ENCODE measurements at regions not wholly inside any gene's neighbourhood (a gene's known extent, or its start where the extent isn't known, plus 50 kb on each side); places are given as distances from the start of the nearest gene placed in this dataset.

- H3K9me3 Mint-ChIP-seq, result no peaks in the 10 kb centered on the region
- no peak overlapping the region for H3K4me3 Mint-ChIP-seq
- ATAC-seq (replicated peaks) (no peak), DNase-seq (no peak)
- no peak overlapping the region for H3K27ac Mint-ChIP-seq
- no peaks in the 10 kb centered on the region for H3K36me3 Mint-ChIP-seq (ENCODE audit: insufficient read depth)
- H3K27me3 Mint-ChIP-seq, result peaks cover 34 to 58% of the 10 kb centered on the region in 2 donors
- H3K4me1 Mint-ChIP-seq (ENCODE audit: low read depth in 2 of 2), result no peaks in the 10 kb centered on the region
Measured at GRCh38 chr2:30031184-30031583, 109.8 kb upstream of the ALK start.

- no peak overlapping the region for H3K27ac Mint-ChIP-seq
- no peaks in the 10 kb centered on the region for H3K36me3 Mint-ChIP-seq (ENCODE audit: insufficient read depth)
- H3K9me3 Mint-ChIP-seq, result no peaks in the 10 kb centered on the region
- H3K4me1 Mint-ChIP-seq (ENCODE audit: low read depth in 2 of 2), result no peaks in the 10 kb centered on the region
- DNase-seq, result no peak
- no peak for ATAC-seq (replicated peaks)
- H3K27me3 Mint-ChIP-seq, result peaks cover 42 to 68% of the 10 kb centered on the region in 2 donors
- no peak overlapping the region for H3K4me3 Mint-ChIP-seq
Measured at GRCh38 chr2:30034052-30034775, 112.6 kb upstream of the YPEL5 start.

GRCh38 chr2:30037016-30037415 lies 109.8 kb upstream of the YPEL5 start:
- DNase-seq, result no peak
- H3K27me3 Mint-ChIP-seq, result peaks cover 41 to 54% of the 10 kb centered on the region in 2 donors

GRCh38 chr2:30038419-30038818 lies 108.4 kb upstream of the YPEL5 start:
- H3K9me3 Mint-ChIP-seq, result no peaks in the 10 kb centered on the region
- no peaks in the 10 kb centered on the region for H3K36me3 Mint-ChIP-seq (ENCODE audit: insufficient read depth)
- DNase-seq (no peak), ATAC-seq (replicated peaks) (no peak)
- peaks cover 44 to 55% of the 10 kb centered on the region in 2 donors for H3K27me3 Mint-ChIP-seq
- H3K27ac Mint-ChIP-seq, result no peak overlapping the region
- no peak overlapping the region for H3K4me3 Mint-ChIP-seq
- H3K4me1 Mint-ChIP-seq (ENCODE audit: low read depth in 2 of 2), result no peaks in the 10 kb centered on the region

More at GRCh38 chr2:30037016-30037415, 109.8 kb upstream of the YPEL5 start:
- no peak for ATAC-seq (replicated peaks)
- Mint-ChIP-seq H3K4me3 (no peak overlapping the region), H3K36me3 (ENCODE audit: insufficient read depth) (no peaks in the 10 kb centered on the region), H3K9me3 (no peaks in the 10 kb centered on the region), H3K27ac (no peak overlapping the region), H3K4me1 (ENCODE audit: low read depth in 2 of 2) (no peaks in the 10 kb centered on the region)

GRCh38 chr2:30039101-30039500 lies 107.7 kb upstream of the YPEL5 start:
- no peak overlapping the region for H3K27ac Mint-ChIP-seq
- no peak overlapping the region for H3K4me3 Mint-ChIP-seq
- no peak for ATAC-seq (replicated peaks)

GRCh38 chr2:30040147-30040546 lies 106.7 kb upstream of the YPEL5 start:
- no peaks in the 10 kb centered on the region for H3K4me1 Mint-ChIP-seq (ENCODE audit: low read depth in 2 of 2)
- DNase-seq (no peak), ATAC-seq (replicated peaks) (no peak)
- no peak overlapping the region for H3K27ac Mint-ChIP-seq
- no peak overlapping the region for H3K4me3 Mint-ChIP-seq
- peaks cover 47 to 57% of the 10 kb centered on the region in 2 donors for H3K27me3 Mint-ChIP-seq
- no peaks in the 10 kb centered on the region for H3K9me3 Mint-ChIP-seq
- H3K36me3 Mint-ChIP-seq (ENCODE audit: insufficient read depth), result no peaks in the 10 kb centered on the region

More at GRCh38 chr2:30039101-30039500, 107.7 kb upstream of the YPEL5 start:
- H3K36me3 Mint-ChIP-seq (ENCODE audit: insufficient read depth), result no peaks in the 10 kb centered on the region
- no peaks in the 10 kb centered on the region for H3K9me3 Mint-ChIP-seq
- H3K27me3 Mint-ChIP-seq, result peaks cover 49 to 55% of the 10 kb centered on the region in 2 donors
- no peak for DNase-seq
- H3K4me1 Mint-ChIP-seq (ENCODE audit: low read depth in 2 of 2), result no peaks in the 10 kb centered on the region

- peaks cover 50 to 57% of the 10 kb centered on the region in 2 donors for H3K27me3 Mint-ChIP-seq
- ATAC-seq (replicated peaks) (no peak), DNase-seq (no peak)
- H3K36me3 Mint-ChIP-seq (ENCODE audit: insufficient read depth), result no peaks in the 10 kb centered on the region
- no peak overlapping the region for H3K27ac Mint-ChIP-seq
- no peaks in the 10 kb centered on the region for H3K4me1 Mint-ChIP-seq (ENCODE audit: low read depth in 2 of 2)
- H3K4me3 Mint-ChIP-seq, result no peak overlapping the region
- H3K9me3 Mint-ChIP-seq, result no peaks in the 10 kb centered on the region
Measured at GRCh38 chr2:30041884-30042283, 104.9 kb upstream of the YPEL5 start.

- no peak overlapping the region for H3K4me3 Mint-ChIP-seq
- peaks cover 65 to 75% of the 10 kb centered on the region in 2 donors for H3K27me3 Mint-ChIP-seq
- H3K36me3 Mint-ChIP-seq (ENCODE audit: insufficient read depth), result no peaks in the 10 kb centered on the region
- DNase-seq, result no peak
- no peaks in the 10 kb centered on the region for H3K9me3 Mint-ChIP-seq
- no peak for ATAC-seq (replicated peaks)
- H3K27ac Mint-ChIP-seq, result no peak overlapping the region
- H3K4me1 Mint-ChIP-seq (ENCODE audit: low read depth in 2 of 2), result no peaks in the 10 kb centered on the region
Measured at GRCh38 chr2:30046396-30046795, 100.4 kb upstream of the YPEL5 start.

GRCh38 chr2:30046979-30047378 lies 99.8 kb upstream of the YPEL5 start:
- H3K27me3 Mint-ChIP-seq, result peaks cover 65 to 75% of the 10 kb centered on the region in 2 donors
- H3K9me3 Mint-ChIP-seq, result no peaks in the 10 kb centered on the region
- no peak overlapping the region for H3K27ac Mint-ChIP-seq
- ATAC-seq (replicated peaks), result no peak
- H3K4me1 Mint-ChIP-seq (ENCODE audit: low read depth in 2 of 2), result no peaks in the 10 kb centered on the region
- H3K36me3 Mint-ChIP-seq (ENCODE audit: insufficient read depth), result no peaks in the 10 kb centered on the region
- DNase-seq, result no peak
- no peak overlapping the region for H3K4me3 Mint-ChIP-seq

- no peak for DNase-seq
- peaks cover 64 to 83% of the 10 kb centered on the region in 2 donors for H3K27me3 Mint-ChIP-seq
Measured at GRCh38 chr2:30048636-30049175, 98.1 kb upstream of the YPEL5 start.

GRCh38 chr2:30055548-30055947 lies 91.3 kb upstream of the YPEL5 start:
- H3K27me3 Mint-ChIP-seq, result peaks cover 46 to 64% of the 10 kb centered on the region in 2 donors
- peaks cover 3% of the 10 kb centered on the region for H3K36me3 Mint-ChIP-seq (ENCODE audit: insufficient read depth)
- no peak for DNase-seq
- no peak for ATAC-seq (replicated peaks)
- H3K27ac Mint-ChIP-seq, result no peak overlapping the region
- H3K4me3 Mint-ChIP-seq, result no peak overlapping the region
- no peaks in the 10 kb centered on the region for H3K4me1 Mint-ChIP-seq (ENCODE audit: low read depth in 2 of 2)
- no peaks in the 10 kb centered on the region for H3K9me3 Mint-ChIP-seq

More at GRCh38 chr2:30048636-30049175, 98.1 kb upstream of the YPEL5 start:
- Mint-ChIP-seq H3K9me3 (no peaks in the 10 kb centered on the region), H3K4me1 (ENCODE audit: low read depth in 2 of 2) (no peaks in the 10 kb centered on the region), H3K36me3 (ENCODE audit: insufficient read depth) (no peaks in the 10 kb centered on the region), H3K4me3 (no peak overlapping the region), H3K27ac (no peak overlapping the region)
- no peak for ATAC-seq (replicated peaks)

GRCh38 chr2:30060562-30060961 lies 86.2 kb upstream of the YPEL5 start:
- peaks cover 64 to 67% of the 10 kb centered on the region in 2 donors for H3K27me3 Mint-ChIP-seq
- H3K4me1 Mint-ChIP-seq (ENCODE audit: low read depth in 2 of 2), result no peaks in the 10 kb centered on the region
- no peak for DNase-seq
- no peak for ATAC-seq (replicated peaks)
- H3K27ac Mint-ChIP-seq, result no peak overlapping the region
- peaks cover 3% of the 10 kb centered on the region for H3K36me3 Mint-ChIP-seq (ENCODE audit: insufficient read depth)
- no peak overlapping the region for H3K4me3 Mint-ChIP-seq
- peaks cover 4 to 10% of the 10 kb centered on the region in 2 donors for H3K9me3 Mint-ChIP-seq

GRCh38 chr2:30068067-30068466 lies 78.7 kb upstream of the YPEL5 start:
- no peaks in the 10 kb centered on the region for H3K36me3 Mint-ChIP-seq (ENCODE audit: insufficient read depth)
- H3K4me1 Mint-ChIP-seq (ENCODE audit: low read depth in 2 of 2), result no peaks in the 10 kb centered on the region
- H3K4me3 Mint-ChIP-seq, result no peak overlapping the region
- no peak for DNase-seq
- peaks cover 4 to 7% of the 10 kb centered on the region in 2 donors for H3K9me3 Mint-ChIP-seq
- peaks cover 42 to 68% of the 10 kb centered on the region in 2 donors for H3K27me3 Mint-ChIP-seq
- ATAC-seq (replicated peaks), result no peak
- H3K27ac Mint-ChIP-seq, result no peak overlapping the region

- no peak overlapping the region for H3K4me3 Mint-ChIP-seq
- H3K4me1 Mint-ChIP-seq (ENCODE audit: low read depth in 2 of 2), result no peaks in the 10 kb centered on the region
- H3K27me3 Mint-ChIP-seq, result peaks cover 67 to 73% of the 10 kb centered on the region in 2 donors
- no peaks in the 10 kb centered on the region for H3K9me3 Mint-ChIP-seq
- H3K36me3 Mint-ChIP-seq (ENCODE audit: insufficient read depth), result no peaks in the 10 kb centered on the region
- H3K27ac Mint-ChIP-seq, result no peak overlapping the region
- DNase-seq (peak; percentile 48 to 63 (median 51)), ATAC-seq (replicated peaks) (peak; percentile 70)
Measured at GRCh38 chr2:30072250-30072842, 74.5 kb upstream of the YPEL5 start.
